M059J (cell line): ENCODE measurements at regions not wholly inside any gene's neighbourhood (a gene's known extent, or its start where the extent isn't known, plus 50 kb on each side); places are given as distances from the start of the nearest gene placed in this dataset.

Experiments
- DNase-seq: peaks from one replicate; pipeline ENCODE4 v3.0.0-alpha.2; 2012; ENCODE audit warnings: low read depth

DNA sequence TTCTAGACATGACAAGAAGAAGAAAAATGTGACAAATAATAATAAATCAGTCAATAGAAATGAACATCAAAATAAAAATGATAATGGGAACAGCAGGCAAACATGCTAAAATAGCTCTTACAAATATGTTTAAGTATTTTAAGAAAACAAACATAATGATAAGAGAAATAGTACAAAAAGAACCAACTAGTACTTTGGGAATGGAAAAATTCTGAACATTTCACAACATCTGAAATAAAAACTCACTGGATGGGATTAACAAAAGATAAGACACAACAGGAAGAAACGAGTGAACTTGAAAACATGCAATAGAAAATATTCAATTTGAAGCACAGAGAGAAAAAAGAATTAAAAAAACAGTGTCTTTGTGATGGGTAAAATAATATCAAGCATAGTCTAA is 115.2 kb upstream of the TSPAN2 start:
- no peak for DNase-seq

DNA sequence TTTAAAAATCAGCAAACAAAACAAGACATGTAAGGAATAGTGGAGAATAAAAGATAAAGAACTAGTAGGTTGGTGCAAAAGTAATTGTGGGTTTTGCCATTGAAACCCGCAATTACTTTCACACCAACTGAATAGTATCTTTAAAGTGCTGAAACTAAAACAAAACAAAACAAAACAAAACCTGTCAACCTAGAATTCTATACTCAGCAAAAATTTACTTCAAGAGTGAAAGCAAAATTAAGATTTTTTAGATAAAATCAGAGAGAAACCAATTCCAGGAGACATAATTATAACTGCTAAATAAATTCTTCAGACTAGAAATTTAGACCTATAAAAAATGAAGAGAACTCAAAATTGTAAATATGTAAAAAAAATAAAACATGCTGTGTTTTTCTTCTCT is 114.0 kb upstream of the TSPAN2 start:
- no peak for DNase-seq

DNA sequence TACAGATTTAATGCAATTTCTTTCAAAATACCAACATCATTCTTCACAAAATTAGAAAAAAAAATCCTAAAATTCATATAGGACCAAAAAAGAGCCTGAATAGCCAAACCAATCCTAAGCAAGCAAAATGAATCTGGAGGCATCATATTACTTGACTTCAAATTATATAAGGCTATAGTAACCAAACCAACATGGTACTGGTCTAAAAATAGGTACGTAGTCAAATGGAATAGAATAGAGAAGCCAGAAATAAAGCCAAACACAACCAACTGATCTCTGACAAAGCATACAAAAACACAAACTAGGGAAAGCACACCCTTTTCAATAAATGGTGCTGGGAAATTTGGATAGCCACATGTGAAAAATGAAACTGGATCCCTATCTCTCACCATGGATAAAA is 112.3 kb upstream of the TSPAN2 start:
- DNase-seq, result no peak

DNA sequence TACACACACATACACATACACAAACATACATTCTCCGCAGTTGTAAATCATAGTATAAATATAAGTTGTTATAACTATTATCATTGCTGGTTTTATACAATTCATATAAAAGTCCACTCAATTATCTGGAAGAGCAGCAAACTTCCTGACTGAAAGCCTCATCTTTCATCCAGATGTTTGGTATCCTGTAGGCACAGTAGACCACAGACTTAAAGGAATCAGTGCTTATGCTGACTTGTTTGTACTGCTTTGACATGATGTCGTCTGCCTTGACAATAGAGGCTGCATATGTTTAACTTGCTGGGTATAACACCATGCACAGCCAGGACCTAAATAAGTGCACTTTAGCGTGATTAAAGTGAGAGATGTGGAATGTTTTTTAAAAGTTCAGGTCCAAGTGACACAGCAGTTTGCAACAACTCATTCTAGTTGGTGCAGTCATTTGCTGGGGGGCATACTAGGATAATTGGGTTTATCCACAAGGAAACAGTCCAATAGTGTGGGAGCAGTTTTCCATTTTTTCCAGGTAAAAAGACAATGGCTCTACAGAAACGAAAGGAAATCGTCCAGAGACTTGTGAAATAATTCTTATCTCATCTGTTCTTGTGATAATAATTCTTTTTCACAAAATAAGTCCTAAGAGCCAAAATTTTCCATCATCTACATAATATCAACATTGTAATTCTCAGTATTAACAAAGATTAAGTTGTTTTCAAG is 110.3 kb upstream of the TSPAN2 start:
- DNase-seq, result no peak

DNA sequence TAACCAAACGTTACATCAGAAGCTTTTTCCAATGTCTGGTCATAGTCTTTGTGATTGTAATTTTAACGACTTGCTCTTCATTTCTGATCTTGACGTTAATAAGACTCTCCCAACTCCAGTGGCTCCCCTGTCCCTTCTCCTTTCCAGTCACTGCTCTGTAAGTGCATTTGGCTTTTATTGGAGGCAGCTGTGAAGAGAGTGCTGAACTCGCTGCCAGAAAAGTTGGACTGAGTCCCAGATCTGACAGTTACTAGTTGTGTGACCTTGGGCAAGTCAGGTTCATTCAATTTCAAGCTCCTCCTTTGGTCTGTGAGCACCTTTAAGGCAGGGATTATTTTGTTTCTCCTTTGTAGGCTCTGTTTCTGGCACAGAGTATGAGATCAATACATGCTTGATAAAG is 109.6 kb upstream of the TSPAN2 start:
- peak; percentile 36 for DNase-seq

DNA sequence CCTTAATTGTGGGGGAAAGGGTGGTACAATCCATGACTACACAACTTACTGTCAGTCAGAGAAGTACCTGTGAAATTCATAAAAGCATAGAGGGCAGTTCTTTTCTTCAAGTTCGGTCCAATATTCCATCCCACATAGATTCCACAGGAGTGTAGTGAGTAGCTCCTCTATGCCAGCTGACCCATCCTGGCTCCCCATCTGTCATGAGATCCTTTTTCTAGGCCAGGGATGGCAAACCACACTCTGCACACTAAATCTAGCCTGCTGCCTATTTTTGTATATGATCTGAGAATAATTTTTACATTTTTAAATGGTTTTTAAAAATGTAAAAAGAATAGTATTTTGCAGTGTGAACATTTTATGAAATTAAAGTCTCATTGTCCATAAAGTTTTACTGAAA is 107.0 kb upstream of the TSPAN2 start:
- no peak for DNase-seq

DNA sequence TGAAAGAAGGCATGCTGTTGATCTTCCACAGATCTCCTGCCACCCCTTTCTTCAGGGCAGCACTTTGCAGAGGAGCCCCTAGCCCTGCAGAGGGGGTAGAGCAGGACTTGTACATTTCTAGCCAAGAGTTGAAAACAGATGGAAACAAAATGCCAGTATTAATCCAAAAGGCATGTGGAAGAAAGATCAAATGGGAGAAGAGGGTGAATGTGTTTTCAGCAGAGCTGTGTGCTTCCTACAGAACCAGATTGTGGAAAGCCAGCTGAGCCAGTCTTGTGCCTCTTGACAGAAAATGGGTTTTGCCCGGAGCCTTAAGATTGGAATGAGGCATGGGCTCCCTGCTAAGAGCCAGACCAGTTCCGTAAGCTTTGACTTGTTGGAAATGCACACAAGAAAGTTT is 105.2 kb upstream of the TSPAN2 start:
- no peak for DNase-seq

DNA sequence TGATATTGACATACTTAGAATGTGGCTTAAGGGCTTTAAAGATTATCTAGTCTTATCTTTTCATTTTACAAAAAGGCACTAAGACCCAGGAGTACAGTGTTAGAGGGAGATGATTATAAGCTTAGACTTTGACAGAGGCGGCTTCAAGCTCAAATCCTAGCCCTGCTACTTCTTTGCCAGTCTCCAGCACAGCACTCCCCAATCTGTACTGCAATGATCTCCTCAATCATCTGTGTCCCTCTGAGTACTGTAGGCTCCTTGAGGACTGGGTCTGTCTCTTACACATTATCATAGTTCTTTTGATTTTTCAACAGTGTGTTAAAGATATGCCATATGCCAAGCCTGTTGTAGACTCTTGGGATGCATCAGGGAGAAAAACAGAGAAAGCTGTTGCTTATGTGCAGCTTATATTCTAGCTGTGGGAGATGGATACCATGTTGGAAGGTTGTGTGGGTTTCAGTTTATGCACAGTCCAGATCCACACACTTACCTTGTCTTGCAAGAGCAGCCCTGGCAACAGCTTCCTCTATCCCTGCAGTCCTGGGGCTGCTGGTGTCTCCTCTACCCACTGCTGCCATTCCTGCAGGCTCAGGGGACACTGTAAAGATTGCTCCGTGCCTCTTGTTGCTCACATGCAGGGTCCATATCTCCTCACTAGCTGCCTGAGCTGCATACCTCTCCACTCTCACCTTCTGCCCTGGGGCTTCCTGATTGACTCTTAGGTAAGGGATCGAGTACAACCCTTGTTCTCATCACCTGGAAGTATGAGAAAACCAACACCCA is 103.9 kb upstream of the TSPAN2 start:
- DNase-seq, result no peak

DNA sequence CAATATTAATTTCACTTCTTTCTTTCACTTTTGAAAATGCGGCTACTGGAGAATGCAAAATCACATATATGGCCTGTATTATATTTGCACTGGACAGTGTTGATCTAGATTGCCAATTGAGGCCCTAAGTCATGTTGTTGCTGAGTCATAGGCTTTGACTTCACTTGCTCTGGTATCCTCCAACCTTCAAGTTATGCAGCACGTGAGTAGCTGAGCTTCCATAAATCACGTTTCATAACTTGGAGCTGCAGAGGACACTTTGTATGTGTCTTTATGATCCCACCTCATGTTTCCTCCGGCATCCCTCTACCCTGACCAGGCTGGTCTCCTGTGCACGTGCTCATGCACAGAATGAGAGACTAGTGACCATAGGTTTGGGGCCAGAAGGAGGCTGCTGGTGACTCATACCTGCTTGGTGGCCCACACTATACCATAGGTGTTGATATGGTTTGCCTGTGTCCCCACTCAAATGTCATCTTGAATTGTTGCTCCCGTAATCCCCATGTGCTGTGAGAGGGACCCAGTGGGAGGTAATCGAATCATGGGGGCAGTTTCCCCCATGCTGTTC is 103.0 kb upstream of the TSPAN2 start:
- no peak for DNase-seq

DNA sequence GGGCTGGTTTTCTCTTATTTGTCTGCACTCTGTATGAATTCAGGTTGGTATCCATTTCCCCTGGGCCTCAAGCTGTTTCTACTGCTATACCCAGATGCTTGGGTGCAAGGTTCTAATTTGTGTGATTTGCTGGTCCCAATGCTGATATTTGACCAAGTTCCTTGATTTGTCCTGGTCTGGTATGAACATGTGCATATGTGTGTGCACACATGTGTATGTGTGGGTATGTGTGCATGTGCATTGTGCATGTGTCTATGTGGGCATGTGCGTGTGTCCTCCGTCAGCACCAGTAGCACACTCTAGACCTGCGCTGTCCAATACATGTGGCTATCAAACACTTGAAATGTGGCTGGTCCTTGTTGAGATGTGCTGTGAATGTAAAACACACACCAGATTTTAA is 102.4 kb upstream of the TSPAN2 start:
- DNase-seq, result no peak

DNA sequence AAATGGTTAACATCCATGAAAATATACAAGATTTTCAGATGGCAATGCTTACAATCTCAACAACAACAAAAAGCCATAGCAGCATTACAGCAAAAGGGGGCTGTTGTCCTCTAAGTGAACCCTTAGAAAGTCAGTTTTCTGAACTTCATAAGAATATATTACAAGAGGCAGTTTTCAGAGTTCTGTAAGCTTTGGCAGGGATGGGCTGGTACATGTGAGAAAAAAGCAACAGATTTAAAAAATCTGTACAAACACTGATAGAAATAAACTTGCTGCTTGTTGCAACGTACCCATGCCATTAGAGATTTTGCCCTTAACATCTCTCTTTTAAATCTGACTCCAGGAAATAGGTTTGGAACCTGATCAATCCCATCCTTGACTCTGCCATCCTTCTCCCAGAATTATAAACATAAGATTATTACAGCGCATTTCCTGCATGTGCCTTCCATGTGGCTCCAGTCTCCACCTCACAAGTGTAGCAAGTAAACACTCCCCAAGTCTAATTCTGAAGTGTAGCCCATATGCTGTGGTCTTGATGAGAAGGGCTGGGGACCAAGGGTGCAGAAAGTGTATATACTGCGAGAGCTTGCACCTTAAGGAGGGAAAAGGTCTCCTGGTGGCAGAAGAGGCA is 101.4 kb upstream of the TSPAN2 start:
- DNase-seq, result no peak

DNA sequence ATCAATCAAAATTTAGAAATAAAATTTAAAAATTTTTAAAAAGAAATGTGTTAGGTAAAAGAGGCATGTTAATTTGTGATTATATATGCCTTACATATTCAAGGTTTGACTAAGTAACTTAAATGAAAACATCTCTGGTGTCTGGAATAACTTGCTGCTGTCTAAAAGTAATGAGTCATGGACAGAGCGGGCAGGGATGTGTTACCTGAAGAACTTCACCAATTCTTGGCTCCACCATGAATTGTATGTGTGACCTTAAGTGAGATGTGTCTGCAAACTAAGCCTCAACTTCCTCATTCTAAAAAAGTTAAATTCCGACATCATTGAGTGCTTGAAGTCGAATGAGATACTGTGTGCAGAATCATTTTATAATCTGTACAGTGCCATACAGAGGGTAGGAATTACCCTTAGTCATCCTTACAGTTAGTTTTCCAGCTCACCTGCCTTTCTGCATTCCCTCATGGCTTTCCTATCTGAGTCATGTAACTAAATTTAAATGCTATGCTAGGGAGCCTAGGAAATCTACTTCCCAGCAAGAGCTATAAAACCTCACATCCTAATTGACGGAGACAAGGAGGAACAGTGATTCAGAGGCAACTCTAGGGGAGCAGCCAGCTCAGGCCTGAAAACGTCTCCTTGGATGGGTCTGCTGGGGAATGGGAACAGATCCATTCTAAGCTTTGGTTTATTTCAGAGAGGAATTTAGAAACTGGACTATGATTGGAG is 100.7 kb upstream of the TSPAN2 start:
- DNase-seq, result peak; percentile 96

DNA sequence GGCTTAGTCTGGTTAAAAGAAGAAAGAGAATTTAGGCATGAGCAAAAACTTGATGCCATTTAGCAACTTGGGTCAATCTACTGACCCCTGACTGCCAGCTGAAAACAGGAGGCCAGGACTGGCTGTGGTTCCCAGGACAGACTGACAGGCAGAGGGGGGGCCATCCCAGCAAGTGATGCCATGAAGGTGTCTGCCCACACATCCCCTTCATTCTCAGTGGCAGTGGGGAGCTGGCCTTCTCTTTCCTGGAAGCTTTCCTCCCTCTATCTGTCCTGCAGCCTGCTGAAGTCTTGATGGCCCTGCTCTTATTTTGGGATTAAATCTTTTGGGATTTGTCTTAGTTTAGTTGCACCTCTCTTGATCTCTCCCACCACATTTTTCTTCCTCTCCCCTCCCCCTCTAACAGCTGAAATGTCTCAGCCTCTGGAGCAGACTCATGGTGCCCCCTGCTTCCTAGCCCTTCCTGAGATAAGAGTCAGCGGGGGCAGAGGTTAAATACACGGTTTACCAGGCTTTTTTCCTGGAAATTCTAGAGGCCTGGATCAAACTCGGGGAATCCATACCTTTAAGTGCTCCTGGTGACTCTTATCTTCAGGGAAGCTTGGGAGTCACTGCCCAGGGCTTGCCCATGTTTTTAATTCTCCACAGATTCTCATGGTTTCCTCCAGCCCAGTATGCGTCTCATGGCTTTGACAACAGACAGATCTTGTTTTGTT is 99.5 kb upstream of the TSPAN2 start:
- no peak for DNase-seq

DNA sequence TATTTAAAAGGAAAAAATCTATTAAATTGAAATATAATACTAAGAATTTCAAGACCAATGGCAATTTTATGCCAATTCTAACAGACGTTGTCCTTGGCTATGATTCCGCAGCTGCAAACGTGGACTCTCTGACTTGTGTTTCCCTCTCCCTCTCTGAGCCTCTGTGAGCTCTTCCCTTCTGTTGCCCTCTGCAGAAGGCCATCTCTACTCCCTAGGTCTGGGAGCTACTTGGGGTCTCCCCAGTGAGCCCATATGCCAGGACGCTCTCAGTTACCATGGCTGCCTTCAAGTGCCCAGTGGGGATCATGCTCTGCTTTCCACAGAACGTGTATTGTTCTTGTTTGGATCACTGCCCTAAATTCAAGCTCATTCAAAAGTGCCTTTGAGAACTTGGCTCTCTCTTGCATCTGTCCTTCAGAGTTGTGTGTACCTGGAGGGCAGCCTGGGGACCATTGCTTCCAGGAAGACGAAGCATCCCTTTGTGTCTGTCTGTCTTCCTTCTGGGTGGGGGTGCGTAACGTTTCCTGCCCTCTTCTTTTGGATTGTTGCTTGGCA is 97.5 kb upstream of the TSPAN2 start:
- DNase-seq, result no peak

DNA sequence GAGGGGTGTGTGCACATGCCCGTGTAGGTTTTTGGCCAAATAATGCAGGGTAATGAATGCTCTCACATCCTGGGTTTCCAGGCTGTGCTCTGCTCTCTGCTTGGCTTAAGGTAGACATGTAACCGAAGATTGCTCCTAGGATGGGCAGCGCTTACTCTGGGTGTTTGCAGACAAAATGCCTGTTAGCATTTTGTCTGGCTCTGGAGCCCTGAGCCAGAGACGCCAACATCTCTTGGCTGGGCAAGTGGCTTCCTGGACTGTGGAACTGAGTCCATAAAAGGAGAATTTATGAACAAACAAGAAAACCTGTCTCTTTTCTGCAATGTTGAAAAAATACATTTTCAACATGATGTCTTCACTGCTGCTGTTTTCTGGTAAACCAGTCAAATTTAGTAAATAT is 96.0 kb upstream of the TSPAN2 start:
- no peak for DNase-seq

DNA sequence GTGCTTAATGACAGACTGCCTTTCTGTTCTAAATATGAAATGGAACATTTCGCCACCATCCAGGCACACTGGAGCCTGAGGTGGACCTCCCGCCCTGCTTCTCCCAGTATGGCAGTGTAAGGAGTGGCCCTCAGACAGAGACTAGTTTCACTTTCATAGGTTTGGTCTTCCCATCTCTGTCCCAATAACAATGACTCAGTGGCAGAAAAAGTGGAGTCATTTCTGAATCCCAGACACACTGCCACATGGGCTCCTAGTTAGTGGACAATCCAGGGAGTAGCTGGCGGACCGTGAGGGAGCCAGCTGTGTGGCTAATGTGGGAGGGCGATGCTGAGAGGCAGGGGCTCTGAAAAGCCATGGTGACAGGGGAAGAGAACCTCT is 95.6 kb upstream of the TSPAN2 start:
- DNase-seq, result peak; percentile 86

DNA sequence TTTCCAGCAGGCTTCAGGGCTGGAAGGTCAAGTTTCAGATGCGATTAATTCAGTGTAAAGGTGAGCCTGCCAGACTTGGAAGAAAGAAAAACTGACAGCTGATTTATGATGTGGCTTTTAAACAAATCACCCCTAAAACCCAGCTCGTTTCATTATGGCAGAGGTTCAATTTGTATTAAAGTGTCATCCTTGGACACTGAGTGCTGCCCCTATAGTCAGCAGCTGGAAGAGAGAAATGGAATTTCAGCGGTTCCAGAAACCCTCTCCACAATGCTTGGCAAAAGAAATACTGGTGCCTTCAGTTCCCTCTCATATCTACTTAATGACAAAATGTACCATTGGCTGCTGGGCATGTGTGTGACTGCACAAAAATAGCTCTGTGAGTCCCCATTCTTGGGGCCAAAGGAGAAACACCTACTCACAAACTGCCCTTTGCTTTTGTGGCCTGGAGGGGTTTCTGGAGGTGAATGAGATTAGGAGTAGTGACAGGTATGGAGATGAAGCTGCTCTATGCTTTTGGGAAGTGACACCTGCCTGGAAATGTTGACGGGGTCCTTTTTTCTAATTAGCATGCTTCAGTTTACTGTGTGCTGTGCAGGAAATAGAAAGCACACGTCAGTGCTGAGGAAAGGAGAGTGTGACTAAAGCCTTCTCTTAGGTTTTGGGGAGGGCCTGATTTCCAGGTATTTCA is 95.1 kb upstream of the TSPAN2 start:
- peak; percentile 62 for DNase-seq

DNA sequence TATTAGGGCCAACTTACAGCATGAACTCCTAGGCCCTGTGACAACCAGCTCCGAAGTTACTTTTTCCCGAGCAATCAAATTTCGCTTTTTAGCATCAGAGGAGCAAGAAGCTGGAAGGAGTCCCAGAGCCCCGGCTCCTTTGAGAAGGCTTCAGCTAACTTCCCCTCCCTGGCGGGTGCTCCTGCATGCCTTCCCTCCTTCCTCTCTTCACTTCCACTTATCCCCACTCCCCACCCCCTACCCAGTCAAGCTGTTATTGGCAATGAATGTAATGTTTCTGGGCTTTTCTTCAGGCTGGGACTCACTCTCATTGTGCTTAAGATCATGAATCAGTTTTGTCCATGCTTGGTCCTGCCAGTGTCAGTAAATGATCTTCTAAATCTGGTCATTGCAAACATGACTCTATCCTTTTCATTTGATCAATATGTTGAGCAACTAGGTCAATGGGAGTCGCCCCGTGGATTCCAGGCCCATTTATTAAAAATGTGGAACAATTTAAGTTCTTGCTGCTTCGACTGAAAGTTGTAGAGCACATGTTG is 94.5 kb upstream of the TSPAN2 start:
- DNase-seq, result no peak

DNA sequence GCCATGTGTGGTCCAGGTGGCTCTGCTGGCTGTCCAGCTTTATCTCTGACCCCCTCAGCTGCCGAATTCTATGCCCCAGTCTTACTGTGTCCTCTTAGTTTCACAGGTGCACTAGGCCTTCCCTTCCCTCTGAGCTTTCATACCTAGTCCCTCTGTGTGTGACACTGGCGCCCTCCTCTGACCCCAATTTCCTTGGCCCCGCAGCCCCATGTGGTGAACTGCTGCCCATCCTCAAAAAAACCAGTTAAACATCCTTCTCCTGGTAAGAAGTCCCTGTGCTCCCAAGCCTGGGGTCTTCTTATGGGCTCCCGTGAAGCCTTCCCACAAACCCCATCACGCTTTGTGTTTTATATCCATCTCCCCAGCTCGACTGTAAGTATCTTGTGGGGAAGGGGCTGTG is 93.9 kb upstream of the TSPAN2 start:
- no peak for DNase-seq

DNA sequence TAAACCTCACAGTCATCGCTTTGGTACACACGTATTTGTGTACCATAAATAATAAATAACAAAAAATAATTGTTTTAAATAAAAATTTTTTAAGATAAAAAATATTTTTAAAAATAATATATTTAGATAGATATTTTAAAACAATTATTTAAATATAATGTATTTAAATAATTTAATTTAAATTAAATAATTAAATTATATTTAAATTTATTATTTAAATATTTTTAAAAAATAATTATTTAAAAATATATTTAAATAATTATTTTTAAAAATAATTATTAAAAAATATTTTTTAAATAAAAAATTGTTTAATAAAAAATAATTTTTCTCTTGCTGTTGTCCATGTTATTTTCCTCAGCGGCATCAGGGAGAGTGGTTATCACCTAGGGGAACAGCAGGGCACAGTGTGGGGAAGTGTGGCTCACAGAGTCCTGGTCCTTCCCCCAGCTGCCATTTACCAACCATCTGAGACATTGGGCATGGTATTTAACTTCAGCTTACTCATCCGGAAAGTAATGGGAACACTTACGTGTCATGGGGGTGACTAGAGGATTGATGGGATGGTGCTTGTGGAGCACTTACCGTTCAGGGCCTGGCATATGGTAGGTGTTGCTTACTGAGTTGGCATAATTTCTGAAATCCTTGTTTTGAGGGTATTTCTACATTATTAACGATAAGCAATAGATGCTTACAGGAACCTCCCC is 92.9 kb upstream of the TSPAN2 start:
- DNase-seq, result peak; percentile 93
